ENCODE measurements at regions not wholly inside any gene's neighbourhood (a gene's known extent, or its start where the extent isn't known, plus 50 kb on each side); places are given as distances from the start of the nearest gene placed in this dataset.

GRCh38 chr22:26095256-26095956 lies 73.9 kb upstream of the SEZ6L start:
- TF ChIP-seq POLR2A (IDR thresholded peaks at IDR 0.05) (no peak), CTCF (IDR thresholded peaks at IDR 0.05) (no peak)

Measured in gastroesophageal sphincter (tissue), 3 donors.